ENCODE measurements at regions not wholly inside any gene's neighbourhood (a gene's known extent, or its start where the extent isn't known, plus 50 kb on each side); places are given as distances from the start of the nearest gene placed in this dataset.

DNA sequence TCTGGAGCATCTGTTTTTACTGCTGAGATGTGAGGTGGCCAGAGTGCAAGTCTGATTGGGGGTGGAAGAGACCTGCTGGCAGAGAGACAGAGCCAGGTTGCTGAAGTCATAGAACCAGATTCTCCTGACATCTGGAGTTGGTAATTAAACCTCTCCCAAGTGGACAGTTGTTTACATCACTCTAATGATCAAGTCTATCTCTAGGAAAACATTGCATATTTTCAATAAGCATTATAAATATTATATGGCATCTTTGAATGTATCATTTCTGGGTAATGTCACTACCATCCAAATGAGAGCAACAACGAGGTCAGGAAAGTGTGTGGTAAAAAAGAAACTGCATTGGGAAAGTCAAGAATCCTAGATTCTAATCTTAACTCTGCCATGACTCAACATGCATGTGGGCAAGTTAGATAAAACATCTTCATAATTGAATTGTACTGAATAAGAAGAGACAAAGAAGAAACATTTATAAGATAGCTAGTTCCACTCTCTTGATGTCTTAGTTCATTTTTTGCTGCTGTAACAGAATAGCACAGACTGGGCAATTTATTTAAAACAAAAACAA, 351.2 kb upstream of the API5 start:
- H3K27me3 ChIP-seq (ENCODE audit: insufficient read depth, low read length): no peaks in the 10 kb centered on the region

DNA sequence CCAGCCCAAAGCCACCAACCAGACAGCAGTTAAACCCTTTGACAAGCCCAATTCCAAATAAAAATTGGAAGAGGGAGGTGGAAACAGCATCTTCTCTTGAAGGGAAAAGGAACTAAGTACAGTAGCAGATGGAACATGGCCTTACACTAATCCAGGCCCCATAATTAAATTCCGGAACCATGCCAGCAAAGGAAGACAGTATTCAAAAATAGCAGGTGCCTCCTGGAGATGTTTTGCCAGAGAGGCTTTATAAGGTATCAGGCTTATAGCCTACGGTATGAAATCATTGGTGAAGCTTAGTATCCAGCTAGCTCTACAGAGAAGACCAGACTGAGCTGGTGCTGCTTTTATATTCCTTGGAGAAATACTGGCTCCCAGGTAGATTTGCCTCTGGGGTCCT, 344.1 kb upstream of the API5 start:
- no peak for DNase-seq
- peaks cover 2% of the 10 kb centered on the region for H3K79me1 ChIP-seq (ENCODE audit: low read length)
- H3K23ac ChIP-seq (ENCODE audit: low read length): no peak overlapping the region
- H3K4ac ChIP-seq (ENCODE audit: low read depth, low read length): no peak overlapping the region
- no peak overlapping the region for H3K18ac ChIP-seq (ENCODE audit: low read length)
- no peak overlapping the region for H4K8ac ChIP-seq (ENCODE audit: low read depth, low read length)
- no peaks in the 10 kb centered on the region for H3K9me3 ChIP-seq (ENCODE audit: insufficient read depth, low read depth, low read length)
- peak overlapping the region; percentile 48 for H3K27ac ChIP-seq (ENCODE audit: low read depth, low read length)
- peak overlapping the region; percentile 27 for H4K91ac ChIP-seq (ENCODE audit: low read depth, low read length)
- H2BK120ac ChIP-seq (ENCODE audit: insufficient read depth, low read length, poor library complexity): no peak overlapping the region
- no peak overlapping the region for H3K4me3 ChIP-seq (ENCODE audit: low read depth, low read length)
- H2BK5ac ChIP-seq (ENCODE audit: low read depth, low read length, poor library complexity): no peak overlapping the region
- no peak overlapping the region for H3K9ac ChIP-seq (ENCODE audit: low read length)
- no CpG with 5 or more reads among the region's 2 CpGs for WGBS (ENCODE audit: extremely low coverage, insufficient coverage, insufficient read length)
- no peaks in the 10 kb centered on the region for H3K79me2 ChIP-seq (ENCODE audit: control insufficient read depth, insufficient read depth, low read length, poor library complexity)
- H2BK12ac ChIP-seq (ENCODE audit: low read length): no peak overlapping the region
- H3K14ac ChIP-seq (ENCODE audit: low read length): no peak overlapping the region
- H3K4me2 ChIP-seq (ENCODE audit: low read length): no peak overlapping the region
- no peak overlapping the region for H2AK5ac ChIP-seq (ENCODE audit: low read length)
- no peaks in the 10 kb centered on the region for H3K36me3 ChIP-seq (ENCODE audit: control insufficient read depth in 1 of 2, insufficient read depth in 2 of 2, low read length in 2 of 2)
- no peak overlapping the region for H2AFZ ChIP-seq (ENCODE audit: insufficient read depth, low read length, poor library complexity)
- peaks cover 5 to 13% of the 10 kb centered on the region in 2 experiments for H3K4me1 ChIP-seq (ENCODE audit: control insufficient read depth in 1 of 2, insufficient read depth in 2 of 2, low read length in 2 of 2)
- no peak overlapping the region for H4K12ac ChIP-seq (ENCODE audit: low read depth, low read length)
- no peaks in the 10 kb centered on the region for H3K27me3 ChIP-seq (ENCODE audit: insufficient read depth, low read length)

More for the DNA sequence above, 351.2 kb upstream of the API5 start:
- no peak overlapping the region for H2AK5ac ChIP-seq (ENCODE audit: low read length)
- H3K4ac ChIP-seq (ENCODE audit: low read depth, low read length): no peak overlapping the region
- H3K18ac ChIP-seq (ENCODE audit: low read length): no peak overlapping the region
- no peaks in the 10 kb centered on the region for H3K79me2 ChIP-seq (ENCODE audit: control insufficient read depth, insufficient read depth, low read length, poor library complexity)
- no peaks in the 10 kb centered on the region for H3K9me3 ChIP-seq (ENCODE audit: insufficient read depth, low read depth, low read length)
- H4K91ac ChIP-seq (ENCODE audit: low read depth, low read length): no peak overlapping the region
- no peak overlapping the region for H3K4me2 ChIP-seq (ENCODE audit: low read length)
- H3K9ac ChIP-seq (ENCODE audit: low read length): no peak overlapping the region
- H3K27ac ChIP-seq (ENCODE audit: low read depth, low read length): no peak overlapping the region
- H3K14ac ChIP-seq (ENCODE audit: low read length): no peak overlapping the region
- H4K12ac ChIP-seq (ENCODE audit: low read depth, low read length): no peak overlapping the region
- no peak overlapping the region for H3K23ac ChIP-seq (ENCODE audit: low read length)
- WGBS (ENCODE audit: extremely low coverage, insufficient coverage, insufficient read length): no CpG with 5 or more reads among the region's 1 CpG
- no peak overlapping the region for H2BK12ac ChIP-seq (ENCODE audit: low read length)
- no peaks in the 10 kb centered on the region for H3K36me3 ChIP-seq (ENCODE audit: control insufficient read depth in 1 of 2, insufficient read depth in 2 of 2, low read length in 2 of 2)
- H2BK5ac ChIP-seq (ENCODE audit: low read depth, low read length, poor library complexity): no peak overlapping the region
- H4K8ac ChIP-seq (ENCODE audit: low read depth, low read length): no peak overlapping the region
- H3K4me1 ChIP-seq (ENCODE audit: control insufficient read depth in 1 of 2, insufficient read depth in 2 of 2, low read length in 2 of 2): no peaks in the 10 kb centered on the region
- H3K4me3 ChIP-seq (ENCODE audit: low read depth, low read length): no peak overlapping the region
- no peak overlapping the region for H2BK120ac ChIP-seq (ENCODE audit: insufficient read depth, low read length, poor library complexity)
- no peaks in the 10 kb centered on the region for H3K79me1 ChIP-seq (ENCODE audit: low read length)
- H2AFZ ChIP-seq (ENCODE audit: insufficient read depth, low read length, poor library complexity): no peak overlapping the region
- DNase-seq: peak in 1 of 2 donors; percentile 61

DNA sequence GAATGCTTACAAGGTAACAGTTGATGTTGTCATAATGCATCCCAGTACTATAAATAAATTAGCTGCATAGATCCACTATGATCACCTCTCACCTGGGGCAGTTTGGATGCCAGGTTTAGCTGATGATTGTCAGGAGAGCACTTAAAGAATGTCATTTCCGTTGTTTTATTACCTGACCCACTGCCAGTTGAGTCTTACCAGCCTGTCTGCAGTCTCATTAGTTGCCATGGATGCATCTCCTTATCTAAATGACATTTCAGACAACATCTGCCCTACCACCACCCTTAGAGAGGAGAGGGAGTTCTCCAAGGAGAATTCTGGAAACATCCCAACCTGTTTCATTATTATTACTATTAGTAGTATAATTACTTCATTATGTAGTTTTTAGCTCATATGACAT, 339.1 kb upstream of the API5 start:
- Histone ChIP-seq H3K23ac (ENCODE audit: low read length) (no peak overlapping the region), H2BK5ac (ENCODE audit: low read depth, low read length, poor library complexity) (no peak overlapping the region), H3K79me2 (ENCODE audit: control insufficient read depth, insufficient read depth, low read length, poor library complexity) (no peaks in the 10 kb centered on the region), H3K4me2 (ENCODE audit: low read length) (no peak overlapping the region), H3K4me1 (ENCODE audit: control insufficient read depth in 1 of 2, insufficient read depth in 2 of 2, low read length in 2 of 2) (peaks cover 3 to 14% of the 10 kb centered on the region in 2 experiments), H3K27ac (ENCODE audit: low read depth, low read length) (no peak overlapping the region), H3K14ac (ENCODE audit: low read length) (no peak overlapping the region), H2AFZ (ENCODE audit: insufficient read depth, low read length, poor library complexity) (no peak overlapping the region), H4K91ac (ENCODE audit: low read depth, low read length) (no peak overlapping the region), H3K9me3 (ENCODE audit: insufficient read depth, low read depth, low read length) (no peaks in the 10 kb centered on the region), H3K4ac (ENCODE audit: low read depth, low read length) (no peak overlapping the region), H4K12ac (ENCODE audit: low read depth, low read length) (no peak overlapping the region), H2AK5ac (ENCODE audit: low read length) (no peak overlapping the region), H2BK12ac (ENCODE audit: low read length) (no peak overlapping the region), H2BK120ac (ENCODE audit: insufficient read depth, low read length, poor library complexity) (no peak overlapping the region), H3K18ac (ENCODE audit: low read length) (no peak overlapping the region), H3K4me3 (ENCODE audit: low read depth, low read length) (no peak overlapping the region), H3K27me3 (ENCODE audit: insufficient read depth, low read length) (no peaks in the 10 kb centered on the region), H4K8ac (ENCODE audit: low read depth, low read length) (no peak overlapping the region), H3K79me1 (ENCODE audit: low read length) (no peaks in the 10 kb centered on the region), H3K9ac (ENCODE audit: low read length) (no peak overlapping the region), H3K36me3 (ENCODE audit: control insufficient read depth in 1 of 2, insufficient read depth in 2 of 2, low read length in 2 of 2) (no peaks in the 10 kb centered on the region)
- WGBS (ENCODE audit: extremely low coverage, insufficient coverage, insufficient read length): no CpG with 5 or more reads among the region's 1 CpG
- no peak for DNase-seq

DNA sequence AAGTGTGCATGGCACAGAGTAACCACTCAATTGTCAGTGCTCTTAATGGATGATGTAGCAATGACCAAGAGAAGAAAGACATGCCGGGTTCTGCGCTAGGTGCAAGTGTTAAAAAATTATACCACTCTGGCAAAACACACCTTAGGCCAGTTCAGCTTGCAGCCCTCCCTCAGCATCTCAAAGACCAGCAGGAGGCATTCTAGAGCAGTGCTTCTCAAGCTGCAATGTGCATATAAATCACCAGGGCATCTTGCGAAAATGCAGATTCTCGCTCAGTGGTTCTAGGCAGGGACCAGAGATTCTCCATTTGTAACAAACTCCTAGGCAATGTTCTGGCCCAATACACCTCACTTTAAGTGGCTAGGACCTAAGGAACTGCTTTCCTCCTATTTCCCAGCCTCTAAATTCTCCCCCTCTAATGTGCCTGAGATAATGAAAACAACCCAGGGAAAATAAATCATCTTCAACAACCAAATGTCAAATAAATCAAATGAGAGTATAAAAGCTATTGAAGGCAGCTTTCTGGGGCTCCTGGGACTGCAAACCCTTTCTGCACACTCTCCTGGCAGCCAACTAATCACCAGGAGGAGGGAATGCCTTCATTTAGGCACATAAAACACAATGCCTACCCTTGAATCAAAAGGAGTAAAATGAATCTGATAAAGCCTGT, 337.2 kb upstream of the API5 start:
- Histone ChIP-seq H4K8ac (ENCODE audit: low read depth, low read length) (no peak overlapping the region), H4K91ac (ENCODE audit: low read depth, low read length) (no peak overlapping the region), H2BK120ac (ENCODE audit: insufficient read depth, low read length, poor library complexity) (no peak overlapping the region), H2AFZ (ENCODE audit: insufficient read depth, low read length, poor library complexity) (no peak overlapping the region), H3K4me1 (ENCODE audit: control insufficient read depth in 1 of 2, insufficient read depth in 2 of 2, low read length in 2 of 2) (peaks cover 0 to 11% of the 10 kb centered on the region in 2 experiments), H3K79me1 (ENCODE audit: low read length) (no peaks in the 10 kb centered on the region), H3K79me2 (ENCODE audit: control insufficient read depth, insufficient read depth, low read length, poor library complexity) (no peaks in the 10 kb centered on the region), H3K36me3 (ENCODE audit: control insufficient read depth in 1 of 2, insufficient read depth in 2 of 2, low read length in 2 of 2) (no peaks in the 10 kb centered on the region), H2AK5ac (ENCODE audit: low read length) (no peak overlapping the region), H3K4me2 (ENCODE audit: low read length) (no peak overlapping the region), H3K27ac (ENCODE audit: low read depth, low read length) (no peak overlapping the region), H3K18ac (ENCODE audit: low read length) (no peak overlapping the region), H2BK12ac (ENCODE audit: low read length) (no peak overlapping the region), H4K12ac (ENCODE audit: low read depth, low read length) (no peak overlapping the region), H3K9ac (ENCODE audit: low read length) (no peak overlapping the region), H3K4ac (ENCODE audit: low read depth, low read length) (no peak overlapping the region), H3K4me3 (ENCODE audit: low read depth, low read length) (no peak overlapping the region), H3K9me3 (ENCODE audit: insufficient read depth, low read depth, low read length) (no peaks in the 10 kb centered on the region), H2BK5ac (ENCODE audit: low read depth, low read length, poor library complexity) (no peak overlapping the region), H3K14ac (ENCODE audit: low read length) (no peak overlapping the region), H3K27me3 (ENCODE audit: insufficient read depth, low read length) (no peaks in the 10 kb centered on the region), H3K23ac (ENCODE audit: low read length) (no peak overlapping the region)
- no peak for DNase-seq
- WGBS (ENCODE audit: extremely low coverage, insufficient coverage, insufficient read length): no CpG with 5 or more reads among the region's 4 CpGs
